Lower leg skin (tissue), 4 donors: ENCODE measurements at regions not wholly inside any gene's neighbourhood (a gene's known extent, or its start where the extent isn't known, plus 50 kb on each side); places are given as distances from the start of the nearest gene placed in this dataset.

Experiments used
- DNase-seq, 2 donors: peaks; one replicate each; pipeline ENCODE4 v3.0.0-alpha.2; 2019; ENCODE audit warnings: low spot score in 2 of 2
- H3K4me3 ChIP-seq: fragments of 200-600 bp; sonication (generic); 2 replicates; pipeline ENCODE4 v1.5.1; 2017; ENCODE audit warnings: mild to moderate bottlenecking, low read depth; ENCODE audit not compliant: poor library complexity, severe bottlenecking
- POLR2A ChIP-seq, 2 donors: fragments of 450-650 bp; IDR thresholded peaks; one replicate each; pipeline ENCODE4 v1.6.1; 2016 to 2017; ENCODE audit warnings: antibody characterized with exemption in 2 of 2, mild to moderate bottlenecking in 1 of 2, moderate library complexity in 1 of 2
- WGBS, 2 donors: methylation state at CpG; one replicate each; pipeline ENCODE4 v1.1.5; 2018; 5-methylcytosine and 5-hydroxymethylcytosine counted together
- intact Hi-C: fragments of 100-400 bp; cut with DNase I; formaldehyde crosslinking; loops from one replicate; pipeline ENCODE4 v1.15.0; 2023; ENCODE audit warnings: low total_unique reads
- TF ChIP-seq, protein P1 (sequence below), 3 donors: fragments of 450-650 bp; IDR thresholded peaks; one replicate each; pipeline ENCODE4 v1.5.1; 2016; ENCODE audit warnings: antibody characterized with exemption in 3 of 3, mild to moderate bottlenecking in 3 of 3, moderate library complexity in 2 of 3

DNA sequence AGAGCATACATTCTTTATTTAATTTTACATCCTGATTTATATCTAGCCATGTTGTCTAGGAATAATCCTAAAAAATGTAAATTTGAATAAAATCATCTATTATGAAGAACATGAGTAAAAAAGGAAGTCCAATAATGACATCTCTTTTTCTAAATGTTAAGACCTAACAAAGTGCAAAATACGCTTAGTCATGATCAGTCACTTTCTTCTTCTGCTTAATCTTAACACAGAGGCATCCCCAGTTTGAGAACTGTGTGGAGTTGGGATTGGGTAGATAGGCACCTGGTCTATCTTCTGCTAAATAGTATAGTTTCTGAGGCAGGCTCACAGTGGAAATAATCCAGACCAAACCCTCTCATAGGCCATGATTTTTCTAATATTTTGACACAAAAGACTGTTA, 311.7 kb upstream of the LRRC7 start:
- DNase-seq, result no peak
- 92 to 95% methylated on average over 1 of the region's 1 CpG for WGBS, 2 donors
- intact Hi-C loops, result no loop called here

DNA sequence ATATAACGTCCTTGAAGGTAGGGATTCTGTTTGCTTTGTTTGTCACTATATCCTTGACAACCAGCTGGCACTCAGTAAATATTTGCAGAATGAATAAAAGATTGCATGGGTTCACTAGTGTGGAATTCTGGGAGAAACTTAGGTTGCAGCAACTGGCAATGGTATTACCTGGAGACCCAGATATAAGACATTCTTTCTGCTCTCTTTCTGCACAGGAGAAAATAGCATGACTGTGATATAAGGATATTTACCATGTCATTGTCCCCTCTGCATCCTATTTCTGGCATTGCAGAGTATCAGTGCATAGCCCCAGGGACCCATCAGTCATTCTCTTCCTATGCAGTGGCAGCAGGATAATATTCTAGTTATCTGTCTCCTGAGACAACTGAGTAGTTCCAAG, 308.9 kb upstream of the LRRC7 start:
- no peak for DNase-seq
- intact Hi-C loops, result no loop called here
- no peak for TF ChIP-seq POLR2A (IDR thresholded peaks at IDR 0.05)
- TF ChIP-seq, protein P1, sequence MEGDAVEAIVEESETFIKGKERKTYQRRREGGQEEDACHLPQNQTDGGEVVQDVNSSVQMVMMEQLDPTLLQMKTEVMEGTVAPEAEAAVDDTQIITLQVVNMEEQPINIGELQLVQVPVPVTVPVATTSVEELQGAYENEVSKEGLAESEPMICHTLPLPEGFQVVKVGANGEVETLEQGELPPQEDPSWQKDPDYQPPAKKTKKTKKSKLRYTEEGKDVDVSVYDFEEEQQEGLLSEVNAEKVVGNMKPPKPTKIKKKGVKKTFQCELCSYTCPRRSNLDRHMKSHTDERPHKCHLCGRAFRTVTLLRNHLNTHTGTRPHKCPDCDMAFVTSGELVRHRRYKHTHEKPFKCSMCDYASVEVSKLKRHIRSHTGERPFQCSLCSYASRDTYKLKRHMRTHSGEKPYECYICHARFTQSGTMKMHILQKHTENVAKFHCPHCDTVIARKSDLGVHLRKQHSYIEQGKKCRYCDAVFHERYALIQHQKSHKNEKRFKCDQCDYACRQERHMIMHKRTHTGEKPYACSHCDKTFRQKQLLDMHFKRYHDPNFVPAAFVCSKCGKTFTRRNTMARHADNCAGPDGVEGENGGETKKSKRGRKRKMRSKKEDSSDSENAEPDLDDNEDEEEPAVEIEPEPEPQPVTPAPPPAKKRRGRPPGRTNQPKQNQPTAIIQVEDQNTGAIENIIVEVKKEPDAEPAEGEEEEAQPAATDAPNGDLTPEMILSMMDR (IDR thresholded peaks at IDR 0.05), result no peak
- no peak overlapping the region for H3K4me3 ChIP-seq
- whole genome bisulfite sequencing, 2 donors, result 32 to 33% methylated on average over 1 of the region's 1 CpG

More for the DNA sequence above, 311.7 kb upstream of the LRRC7 start:
- TF ChIP-seq, protein P1 (IDR thresholded peaks at IDR 0.05), result no peak
- no peak for TF ChIP-seq POLR2A (IDR thresholded peaks at IDR 0.05)
- no peak overlapping the region for H3K4me3 ChIP-seq

DNA sequence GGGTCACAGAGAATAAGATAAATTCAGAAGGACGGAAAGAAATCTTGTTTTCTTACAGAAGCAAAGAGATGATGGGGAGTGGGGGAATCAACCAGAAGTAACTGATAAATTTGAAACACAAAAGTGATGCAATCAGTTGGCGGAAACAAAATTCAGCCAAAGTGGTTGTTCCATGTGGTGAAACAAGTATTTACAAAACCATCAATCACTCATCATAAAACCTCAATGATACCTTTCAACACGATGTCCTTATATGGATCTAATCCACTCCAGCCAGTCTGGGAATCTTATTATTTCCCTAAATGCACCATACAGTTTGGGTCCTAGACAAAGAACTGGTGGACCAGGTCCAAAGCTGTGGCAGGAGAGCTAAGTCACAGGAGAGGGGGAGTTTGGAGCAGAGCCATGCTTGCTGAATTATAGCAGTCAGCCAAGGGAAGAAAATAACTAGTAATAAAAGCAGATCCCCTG, 303.8 kb upstream of the LRRC7 start:
- no peak for TF ChIP-seq POLR2A (IDR thresholded peaks at IDR 0.05)
- TF ChIP-seq, protein P1 (IDR thresholded peaks at IDR 0.05), result no peak
- H3K4me3 ChIP-seq, result no peak overlapping the region
- no peak for DNase-seq
- 31 to 38% methylated on average over 3 of the region's 3 CpGs for WGBS, 2 donors
- intact Hi-C loops, result no loop called here

DNA sequence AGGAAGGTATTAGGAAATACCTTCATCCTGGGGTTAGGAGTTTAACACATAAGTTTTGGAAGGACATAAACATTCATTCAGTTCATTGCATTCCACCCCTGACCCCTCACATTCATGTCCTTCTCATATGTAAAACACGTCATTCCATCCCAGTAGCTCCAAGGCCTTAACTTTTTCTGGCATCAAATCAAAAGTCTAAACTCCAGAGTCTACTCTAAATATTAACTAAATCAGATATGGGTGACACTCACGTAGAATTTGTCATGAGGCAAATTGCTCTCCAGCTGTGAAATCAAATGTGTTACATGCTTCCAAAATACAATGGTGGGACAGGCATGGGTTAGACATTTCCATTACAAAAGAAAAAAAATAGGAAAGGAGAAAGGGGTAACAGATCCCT, 298.2 kb upstream of the LRRC7 start:
- intact Hi-C loops, result no loop called here
- TF ChIP-seq, protein P1 (IDR thresholded peaks at IDR 0.05), result no peak
- TF ChIP-seq POLR2A (IDR thresholded peaks at IDR 0.05), result no peak
- no peak for DNase-seq
- H3K4me3 ChIP-seq, result no peak overlapping the region
- 70 to 80% methylated on average over 2 of the region's 2 CpGs for WGBS, 2 donors

DNA sequence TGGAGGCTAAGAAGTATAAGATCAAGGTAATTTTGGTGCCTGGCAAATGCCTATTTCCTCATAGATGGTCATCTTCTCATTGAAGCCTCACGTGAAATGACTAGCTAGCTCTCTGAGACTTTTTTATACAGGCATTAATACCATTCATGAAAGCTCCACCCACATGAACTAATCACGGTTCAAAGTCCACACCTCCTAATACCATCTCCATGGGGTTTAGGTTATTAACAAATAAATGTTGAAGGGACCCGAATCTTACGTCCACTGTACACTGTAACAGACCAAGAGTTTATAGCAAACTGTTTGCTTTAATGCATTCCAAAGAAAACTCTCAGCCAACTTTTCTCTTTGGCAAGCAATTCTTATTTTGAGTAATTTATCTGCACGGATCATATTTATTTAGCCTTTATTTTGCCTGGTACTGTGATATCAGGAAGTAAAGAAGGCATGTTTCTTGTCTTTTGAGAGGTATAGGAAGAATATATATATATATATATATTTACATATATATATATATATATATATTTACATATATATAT, 296.1 kb upstream of the LRRC7 start:
- intact Hi-C loops, result no loop called here
- no peak for TF ChIP-seq POLR2A (IDR thresholded peaks at IDR 0.05)
- TF ChIP-seq, protein P1 (IDR thresholded peaks at IDR 0.05), result no peak
- 62 to 65% methylated on average over 5 of the region's 5 CpGs for WGBS, 2 donors
- DNase-seq, result no peak
- no peak overlapping the region for H3K4me3 ChIP-seq

DNA sequence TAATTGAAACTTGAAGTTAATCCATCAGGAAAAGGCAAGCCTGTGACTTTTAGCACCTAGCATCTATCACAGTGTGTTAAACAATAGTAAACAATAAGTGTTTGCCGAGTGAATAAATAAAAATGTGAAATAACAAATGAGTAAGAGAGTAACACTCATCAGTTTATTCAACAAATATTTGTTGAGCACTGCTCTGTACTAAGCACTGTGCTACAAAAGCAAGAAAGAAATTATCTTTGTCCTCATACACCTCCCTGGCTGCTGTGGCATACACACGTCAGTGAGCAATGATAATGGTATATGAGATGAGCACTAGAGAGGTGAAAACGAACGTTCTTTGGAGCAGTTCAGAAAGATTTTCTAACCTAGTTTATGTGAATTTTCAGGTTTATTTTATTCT, 295.0 kb upstream of the LRRC7 start:
- no peak for TF ChIP-seq POLR2A (IDR thresholded peaks at IDR 0.05)
- TF ChIP-seq, protein P1 (IDR thresholded peaks at IDR 0.05), result no peak
- WGBS, 2 donors, result 92% methylated on average over 4 of the region's 4 CpGs
- H3K4me3 ChIP-seq, result no peak overlapping the region
- no peak for DNase-seq
- intact Hi-C loops, result no loop called here
